Ectodermal cell (in vitro differentiated cells): ENCODE measurements at regions not wholly inside any gene's neighbourhood (a gene's known extent, or its start where the extent isn't known, plus 50 kb on each side); places are given as distances from the start of the nearest gene placed in this dataset.

Experiments used
- H3K27ac ChIP-seq: 2 replicates; pipeline ENCODE4 v1.7.0; 2013; ENCODE audit warnings: mild to moderate bottlenecking, low read depth, low read length; ENCODE audit not compliant: insufficient read depth, poor library complexity, severe bottlenecking
- H3K27me3 ChIP-seq: 2 replicates; pipeline ENCODE4 v1.7.0; 2013; ENCODE audit warnings: mild to moderate bottlenecking, low read length; ENCODE audit not compliant: insufficient read depth, control insufficient read depth, poor library complexity, severe bottlenecking
- H3K36me3 ChIP-seq: one replicate; pipeline ENCODE4 v1.7.0; 2013; ENCODE audit warnings: low read length; ENCODE audit not compliant: control insufficient read depth, insufficient read depth
- H3K4me1 ChIP-seq: one replicate; pipeline ENCODE4 v1.7.0; 2013; ENCODE audit warnings: low read length; ENCODE audit not compliant: control insufficient read depth, insufficient read depth
- H3K4me3 ChIP-seq: 2 replicates; pipeline ENCODE4 v1.7.0; 2013; ENCODE audit warnings: low read depth, low read length, control low read depth; ENCODE audit not compliant: insufficient read depth
- H3K9me3 ChIP-seq: 2 replicates; pipeline ENCODE4 v1.7.0; 2013; ENCODE audit warnings: mild to moderate bottlenecking, low read length, moderate library complexity; ENCODE audit not compliant: control insufficient read depth
- WGBS, 2 experiments: methylation state at CpG; one replicate each; pipeline ENCODE4 v1.1.7; 2013; ENCODE audit warnings: missing lambda C conversion rate in 2 of 2; 5-methylcytosine and 5-hydroxymethylcytosine counted together

DNA sequence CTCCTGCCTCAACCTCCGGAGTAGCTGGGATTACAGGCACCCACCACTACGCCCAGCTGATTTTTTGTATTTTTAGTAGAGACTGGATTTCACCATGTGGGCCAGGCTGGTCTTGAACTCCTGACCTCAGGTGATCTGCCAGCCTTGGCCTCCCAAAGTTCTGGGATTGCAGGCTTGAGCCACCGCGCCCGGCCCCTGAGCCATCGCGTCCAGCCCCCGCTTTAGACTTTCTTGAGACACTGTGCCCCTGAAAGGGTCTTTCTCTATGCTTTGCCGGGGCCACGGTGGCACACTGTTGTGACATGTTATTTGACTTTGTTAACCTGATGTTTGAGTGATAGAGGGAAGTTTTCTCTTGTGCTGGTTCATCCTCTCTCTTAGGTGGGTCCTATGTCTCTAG lies 186.4 kb downstream of the BTG1 start:
- 91 to 93% methylated on average over 10 of the region's 10 CpGs for WGBS, 2 experiments
- no peak overlapping the region for H3K4me3 ChIP-seq

GRCh38 chr12:91958816-91959215 lies 186.8 kb downstream of the BTG1 start:
- WGBS, 2 experiments, result 87 to 96% methylated on average over 5 of the region's 5 CpGs
- Histone ChIP-seq H3K4me1 (no peaks in the 10 kb centered on the region), H3K4me3 (no peak overlapping the region), H3K36me3 (no peaks in the 10 kb centered on the region), H3K9me3 (no peaks in the 10 kb centered on the region), H3K27ac (no peak overlapping the region), H3K27me3 (no peaks in the 10 kb centered on the region)

More for the DNA sequence above, 186.4 kb downstream of the BTG1 start:
- Histone ChIP-seq H3K27ac (no peak overlapping the region), H3K9me3 (no peaks in the 10 kb centered on the region), H3K36me3 (no peaks in the 10 kb centered on the region), H3K27me3 (no peaks in the 10 kb centered on the region), H3K4me1 (no peaks in the 10 kb centered on the region)

GRCh38 chr12:91954747-91955146 lies 190.9 kb downstream of the BTG1 start:
- no peaks in the 10 kb centered on the region for H3K9me3 ChIP-seq
- WGBS, 2 experiments, result 95 to 100% methylated on average over 2 of the region's 3 CpGs
- H3K4me3 ChIP-seq, result no peak overlapping the region
- H3K27ac ChIP-seq, result no peak overlapping the region
- no peaks in the 10 kb centered on the region for H3K36me3 ChIP-seq
- no peaks in the 10 kb centered on the region for H3K4me1 ChIP-seq
- H3K27me3 ChIP-seq, result no peaks in the 10 kb centered on the region

DNA sequence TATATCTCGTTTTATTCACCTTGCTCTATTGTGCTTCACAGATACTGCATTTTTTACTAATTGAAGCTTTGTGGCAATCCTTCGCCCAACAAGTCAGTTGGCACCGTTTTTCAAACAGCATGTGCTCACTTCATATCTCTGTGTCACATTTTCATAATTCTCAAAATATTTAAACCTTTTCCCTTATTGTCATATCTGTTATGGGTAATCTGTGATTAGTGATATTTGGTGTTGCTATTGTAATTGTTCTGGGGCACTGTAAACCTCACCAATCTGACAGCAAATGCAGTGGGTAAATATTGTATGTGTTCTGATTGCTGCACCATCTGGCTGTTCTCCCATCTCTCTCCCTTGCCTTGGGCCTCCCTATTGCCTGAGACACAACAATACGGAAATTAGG lies 191.3 kb downstream of the BTG1 start:
- no peak overlapping the region for H3K27ac ChIP-seq
- 68 to 69% methylated on average over 4 of the region's 4 CpGs for WGBS, 2 experiments

GRCh38 chr12:91952916-91953315 lies 192.7 kb downstream of the BTG1 start:
- no peak overlapping the region for H3K27ac ChIP-seq
- no peaks in the 10 kb centered on the region for H3K36me3 ChIP-seq
- H3K9me3 ChIP-seq, result no peaks in the 10 kb centered on the region
- no peaks in the 10 kb centered on the region for H3K27me3 ChIP-seq
- no peaks in the 10 kb centered on the region for H3K4me1 ChIP-seq
- H3K4me3 ChIP-seq, result no peak overlapping the region

More for the DNA sequence above, 191.3 kb downstream of the BTG1 start:
- no peaks in the 10 kb centered on the region for H3K36me3 ChIP-seq
- H3K9me3 ChIP-seq, result no peaks in the 10 kb centered on the region
- no peaks in the 10 kb centered on the region for H3K4me1 ChIP-seq
- no peaks in the 10 kb centered on the region for H3K27me3 ChIP-seq
- no peak overlapping the region for H3K4me3 ChIP-seq

GRCh38 chr12:91951571-91951970 lies 194.1 kb downstream of the BTG1 start:
- Histone ChIP-seq H3K4me1 (no peaks in the 10 kb centered on the region), H3K36me3 (no peaks in the 10 kb centered on the region), H3K27me3 (no peaks in the 10 kb centered on the region), H3K9me3 (no peaks in the 10 kb centered on the region), H3K4me3 (no peak overlapping the region), H3K27ac (no peak overlapping the region)
- WGBS, 2 experiments, result 88 to 93% methylated on average over 5 of the region's 5 CpGs

- H3K27ac ChIP-seq, result no peak overlapping the region
- no peaks in the 10 kb centered on the region for H3K27me3 ChIP-seq
- no peaks in the 10 kb centered on the region for H3K9me3 ChIP-seq
- H3K36me3 ChIP-seq, result no peaks in the 10 kb centered on the region
- no peak overlapping the region for H3K4me3 ChIP-seq
- WGBS, 2 experiments, result 97% methylated on average over 3 of the region's 3 CpGs
- H3K4me1 ChIP-seq, result no peaks in the 10 kb centered on the region
These were observed 197.1 kb downstream of the BTG1 start for GRCh38 chr12:91948504-91948903.

DNA sequence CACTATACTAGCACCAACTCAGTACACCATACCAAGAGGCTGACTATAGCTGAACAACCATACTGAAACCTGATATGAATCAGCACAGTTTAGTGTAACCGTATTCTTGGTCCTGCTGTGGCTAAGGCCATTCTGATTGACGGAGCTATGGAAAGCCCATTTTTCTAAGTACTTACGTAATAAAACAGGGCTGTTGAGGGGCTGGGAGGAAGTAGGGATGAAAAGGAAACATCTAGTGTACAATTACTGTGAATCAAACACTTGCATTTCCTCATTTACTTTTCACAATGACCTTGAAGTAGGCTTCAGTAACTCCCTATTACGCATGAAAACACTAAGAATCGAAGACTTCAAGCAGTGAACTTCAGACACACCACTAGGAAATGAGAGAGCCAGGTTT lies 198.2 kb downstream of the BTG1 start:
- no peaks in the 10 kb centered on the region for H3K4me1 ChIP-seq
- no peaks in the 10 kb centered on the region for H3K9me3 ChIP-seq
- no peaks in the 10 kb centered on the region for H3K36me3 ChIP-seq
- H3K27me3 ChIP-seq, result no peaks in the 10 kb centered on the region
- H3K27ac ChIP-seq, result no peak overlapping the region
- WGBS, 2 experiments, result 93 to 96% methylated on average over 5 of the region's 5 CpGs
- no peak overlapping the region for H3K4me3 ChIP-seq

- WGBS, 2 experiments, result 71 to 100% methylated on average over 1 of the region's 1 CpG
- H3K36me3 ChIP-seq, result no peaks in the 10 kb centered on the region
- H3K27me3 ChIP-seq, result no peaks in the 10 kb centered on the region
- no peaks in the 10 kb centered on the region for H3K4me1 ChIP-seq
- H3K27ac ChIP-seq, result no peak overlapping the region
- no peak overlapping the region for H3K4me3 ChIP-seq
- H3K9me3 ChIP-seq, result no peaks in the 10 kb centered on the region
These were observed 201.0 kb downstream of the BTG1 start for GRCh38 chr12:91944637-91945036.

GRCh38 chr12:91940826-91941570 lies 204.6 kb downstream of the BTG1 start:
- Histone ChIP-seq H3K4me1 (no peaks in the 10 kb centered on the region), H3K36me3 (no peaks in the 10 kb centered on the region), H3K27me3 (no peaks in the 10 kb centered on the region), H3K9me3 (no peaks in the 10 kb centered on the region), H3K4me3 (no peak overlapping the region), H3K27ac (no peak overlapping the region)
- WGBS, 2 experiments, result 76 to 85% methylated on average over 1 of the region's 1 CpG

DNA sequence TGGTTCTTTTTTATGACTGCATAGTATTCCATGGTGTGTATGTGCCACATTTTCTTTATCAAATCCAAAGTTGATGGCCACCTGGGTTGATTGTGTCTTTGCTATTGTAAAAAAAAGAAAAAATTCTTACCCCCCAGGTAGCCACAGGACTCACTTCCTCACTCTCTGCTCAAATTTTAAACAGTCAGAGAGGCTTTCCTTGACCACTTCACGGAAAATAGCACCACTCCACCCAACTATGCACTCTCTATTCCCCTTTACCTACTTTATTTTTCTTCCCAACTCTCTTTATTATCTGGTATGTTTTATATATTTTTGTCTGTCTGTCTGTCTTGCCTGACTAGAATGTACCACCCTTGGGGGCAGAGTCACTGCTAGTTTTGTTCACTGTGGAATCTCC lies 205.3 kb downstream of the BTG1 start:
- Histone ChIP-seq H3K9me3 (no peaks in the 10 kb centered on the region), H3K4me3 (no peak overlapping the region), H3K36me3 (no peaks in the 10 kb centered on the region), H3K27me3 (no peaks in the 10 kb centered on the region), H3K4me1 (no peaks in the 10 kb centered on the region), H3K27ac (no peak overlapping the region)
- 92 to 97% methylated on average over 1 of the region's 1 CpG for WGBS, 2 experiments
